ENCODE measurements at regions not wholly inside any gene's neighbourhood (a gene's known extent, or its start where the extent isn't known, plus 50 kb on each side); places are given as distances from the start of the nearest gene placed in this dataset.

DNA sequence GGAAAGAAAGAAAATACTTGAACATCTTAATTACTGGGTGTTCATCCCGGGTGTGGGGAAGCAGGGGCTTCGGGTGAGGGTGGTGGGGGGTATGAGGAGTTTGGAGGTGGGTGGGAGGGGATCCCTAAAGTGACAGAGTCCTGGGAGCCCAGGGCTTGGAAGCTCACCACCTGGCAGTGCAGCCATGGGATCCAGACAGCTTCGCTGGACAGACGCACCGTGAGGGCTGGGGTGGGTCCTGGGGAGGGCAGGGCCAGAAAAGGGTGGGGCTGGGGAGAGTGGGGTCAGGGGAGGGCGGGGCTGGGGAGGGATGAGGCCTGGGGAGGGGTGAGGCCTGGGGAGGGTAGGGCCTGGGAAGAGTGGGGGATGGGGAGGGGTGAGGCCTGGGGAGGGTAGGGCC is 127.5 kb upstream of the LPCAT1 start:
- TF ChIP-seq, protein P1, sequence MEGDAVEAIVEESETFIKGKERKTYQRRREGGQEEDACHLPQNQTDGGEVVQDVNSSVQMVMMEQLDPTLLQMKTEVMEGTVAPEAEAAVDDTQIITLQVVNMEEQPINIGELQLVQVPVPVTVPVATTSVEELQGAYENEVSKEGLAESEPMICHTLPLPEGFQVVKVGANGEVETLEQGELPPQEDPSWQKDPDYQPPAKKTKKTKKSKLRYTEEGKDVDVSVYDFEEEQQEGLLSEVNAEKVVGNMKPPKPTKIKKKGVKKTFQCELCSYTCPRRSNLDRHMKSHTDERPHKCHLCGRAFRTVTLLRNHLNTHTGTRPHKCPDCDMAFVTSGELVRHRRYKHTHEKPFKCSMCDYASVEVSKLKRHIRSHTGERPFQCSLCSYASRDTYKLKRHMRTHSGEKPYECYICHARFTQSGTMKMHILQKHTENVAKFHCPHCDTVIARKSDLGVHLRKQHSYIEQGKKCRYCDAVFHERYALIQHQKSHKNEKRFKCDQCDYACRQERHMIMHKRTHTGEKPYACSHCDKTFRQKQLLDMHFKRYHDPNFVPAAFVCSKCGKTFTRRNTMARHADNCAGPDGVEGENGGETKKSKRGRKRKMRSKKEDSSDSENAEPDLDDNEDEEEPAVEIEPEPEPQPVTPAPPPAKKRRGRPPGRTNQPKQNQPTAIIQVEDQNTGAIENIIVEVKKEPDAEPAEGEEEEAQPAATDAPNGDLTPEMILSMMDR (IDR thresholded peaks at IDR 0.05; ENCODE audit: low read length), result no peak
- TF ChIP-seq EZH2 (optimal IDR thresholded peaks at IDR 0.05; ENCODE audit: low read depth, low read length), result no peak
